H1 (cell line): ENCODE measurements at regions not wholly inside any gene's neighbourhood (a gene's known extent, or its start where the extent isn't known, plus 50 kb on each side); places are given as distances from the start of the nearest gene placed in this dataset.

Experiments
- NANOG ChIP-seq: IDR thresholded peaks from 2 replicates; pipeline ENCODE4 v1.6.1; 2011; ENCODE audit warnings: low read length, low read depth, mild to moderate bottlenecking, inconsistent platforms; ENCODE audit not compliant: insufficient read depth, poor library complexity, severe bottlenecking

DNA sequence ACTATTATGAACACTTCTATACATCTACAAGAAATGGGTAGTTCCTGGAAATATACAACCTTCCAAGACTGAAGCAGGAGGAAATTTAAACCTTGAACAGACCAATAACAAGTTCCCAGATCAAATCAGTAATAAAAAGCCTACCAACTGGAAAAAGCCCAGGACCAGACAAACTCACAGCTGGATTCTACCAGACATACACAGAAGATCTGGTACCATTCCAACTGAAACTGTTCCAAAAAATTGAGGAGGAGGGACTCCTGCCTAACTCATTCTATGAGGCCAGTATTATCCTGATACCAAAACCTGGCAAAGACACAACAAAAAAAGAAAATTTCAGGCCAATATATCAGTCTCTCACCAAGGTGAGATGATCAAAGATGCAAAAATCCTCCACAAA lies 189.4 kb downstream of the RPS29 start (continued):
- no peak for TF ChIP-seq NANOG
